ENCODE measurements at regions not wholly inside any gene's neighbourhood (a gene's known extent, or its start where the extent isn't known, plus 50 kb on each side); places are given as distances from the start of the nearest gene placed in this dataset.

DNA sequence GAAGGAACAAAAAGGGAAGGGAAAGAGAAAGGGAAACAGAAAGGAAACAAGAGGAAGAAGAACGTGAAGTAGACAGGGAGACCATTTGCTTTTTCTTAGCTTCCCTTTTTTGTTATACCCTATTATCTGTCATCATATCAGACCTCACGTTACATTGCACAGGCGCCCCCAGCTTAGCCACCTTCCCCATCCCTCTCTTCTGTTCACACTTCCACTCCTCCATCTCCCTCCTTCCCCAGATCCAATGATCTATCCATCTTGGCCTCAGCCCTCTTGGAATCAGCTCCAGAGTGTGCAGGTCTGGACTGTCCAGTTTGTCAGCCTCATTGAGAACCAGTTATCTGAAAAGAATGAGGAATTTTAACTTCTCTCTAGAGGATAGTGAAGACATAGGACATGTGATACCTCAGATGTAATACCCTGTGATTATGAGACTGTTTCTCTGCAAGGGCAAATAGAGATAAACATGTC, 101.1 kb upstream of the ERRFI1 start:
- ATAC-seq, result no peak

DNA sequence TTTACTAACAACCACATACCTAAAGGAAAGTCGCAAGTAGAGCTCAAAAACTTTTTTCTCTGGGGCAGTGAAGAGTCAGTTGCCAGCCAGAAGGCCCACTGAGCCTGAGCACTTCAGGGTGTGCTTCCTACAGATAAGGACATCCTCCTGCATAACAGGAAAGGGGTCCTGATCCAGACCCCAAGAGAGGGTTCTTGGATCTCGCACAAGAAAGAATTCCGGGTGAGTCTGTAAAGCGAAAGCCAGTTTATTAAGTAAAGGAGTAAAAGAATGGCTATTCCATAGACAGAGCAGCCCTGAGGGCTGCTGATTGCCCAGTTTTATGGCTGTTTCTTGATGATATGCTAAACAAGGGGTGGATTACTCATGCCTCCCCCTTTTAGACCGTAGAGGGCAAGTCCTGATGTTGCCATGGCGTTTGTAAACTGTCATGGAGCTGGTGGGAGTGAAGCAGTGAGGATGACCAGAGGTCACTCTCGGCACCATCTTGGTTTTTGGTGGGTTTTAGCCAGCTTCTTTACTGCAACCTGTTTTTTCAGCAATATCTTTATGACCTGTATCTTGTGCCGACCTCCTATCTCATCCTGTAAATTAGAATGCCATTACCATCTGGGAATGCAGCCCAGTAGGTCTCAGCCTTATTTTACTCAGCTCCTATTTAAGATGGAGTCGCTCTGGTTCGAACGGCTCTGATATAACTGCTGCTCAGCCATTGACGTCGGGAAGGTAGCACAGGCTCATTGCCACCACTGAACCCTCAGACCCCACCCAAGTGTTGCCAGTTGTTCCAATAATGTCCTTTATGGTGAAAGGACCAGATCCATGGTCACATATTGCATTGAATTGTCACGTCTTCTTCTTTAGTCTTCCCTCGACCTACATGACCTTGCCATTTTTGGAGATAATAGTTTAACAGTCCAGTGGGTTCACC, 96.6 kb upstream of the ERRFI1 start:
- no peak for DNase-seq (ENCODE audit: low spot score)
- H3K79me2 ChIP-seq (ENCODE audit: insufficient read depth, low read length), result peaks cover 3% of the 10 kb centered on the region
- intact Hi-C loops (cut with micrococcal nuclease; ENCODE audit: unreplicated experiment) (loop anchor here (5.0 kb wide), 1 partner anchor 45 kb away; no protein-coding TSS in a partner anchor), in situ Hi-C loops (cut with HindIII; ENCODE audit: extremely low pct_ligation_motif_present, low pct_unique_long_range_greater_than_20kb) (no loop called here)
- H3K4me2 ChIP-seq (ENCODE audit: low read depth, low read length), result peak overlapping the region; percentile 64; the same call in 1 of the 2 replicates
- no peaks in the 10 kb centered on the region for H3K27me3 ChIP-seq (ENCODE audit: control insufficient read depth in 1 of 2, insufficient read depth in 2 of 2, low read length in 2 of 2)
- peak overlapping the region; percentile 69; the same call in 1 of the 2 replicates for H3K9ac ChIP-seq (ENCODE audit: insufficient read depth, low read depth, low read length)
- peaks cover 15% of the 10 kb centered on the region; the same call in 1 of the 2 replicates for H3K9me3 ChIP-seq (ENCODE audit: low read length)
- no TSS peak for BruUV-seq (replicated peaks)
- peak overlapping the region; percentile 97 for H3K27ac ChIP-seq (ENCODE audit: extremely low read length, insufficient read depth, low read length)
- peaks cover 70% of the 10 kb centered on the region for H3K4me1 ChIP-seq (ENCODE audit: insufficient read depth, low read length)
- H3K4me3 ChIP-seq (replicated peaks in 1 of 3; ENCODE audit: insufficient read depth in 1 of 3, low read depth in 2 of 3, low read length in 3 of 3), result no peak overlapping the region
- no peak overlapping the region for H2AFZ ChIP-seq (ENCODE audit: low read length)
- ChIA-PET CTCF (ENCODE audit: low intra/inter-chr PET ratio, low total read pairs) (no interaction called here), POLR2A (interaction anchor here (0.5 to 4.7 kb wide), 20 partner anchors 10 to 96 kb away, joined by 3 to 64 read pairs (median 14); partner anchors contain the start of gene ERRFI1)
- WGBS (ENCODE audit: low lambda C conversion rate), result 95% methylated on average over 14 of the region's 15 CpGs
- no peaks in the 10 kb centered on the region for H3K36me3 ChIP-seq (replicated peaks in 1 of 2; ENCODE audit: control insufficient read depth in 1 of 2, insufficient read depth in 2 of 2, low read length in 2 of 2)
- no peak for ATAC-seq
- H4K20me1 ChIP-seq (ENCODE audit: insufficient read depth, low read length), result no peaks in the 10 kb centered on the region
- FAIRE-seq, result no peak
- no peak for TF ChIP-seq ZNF292 (CRISPR knock-in tag; IDR thresholded peaks at IDR 0.05; ENCODE audit: borderline replicate concordance, low read depth)
- TF ChIP-seq ZSCAN31 (CRISPR knock-in tag; IDR thresholded peaks at IDR 0.05; ENCODE audit: low read depth), result 0 out of 2 replicates have a peak, but pooled peaks have one; percentile 36
- TF ChIP-seq ZNF383 (CRISPR knock-in tag; IDR thresholded peaks at IDR 0.05; ENCODE audit: borderline replicate concordance), result no peak
- no peak for TF ChIP-seq ZNF350 (CRISPR knock-in tag; IDR thresholded peaks at IDR 0.05; ENCODE audit: borderline replicate concordance, low read depth)
- TF ChIP-seq TEAD2 (CRISPR knock-in tag; IDR thresholded peaks at IDR 0.05), result no peak
- TF ChIP-seq, protein P1, sequence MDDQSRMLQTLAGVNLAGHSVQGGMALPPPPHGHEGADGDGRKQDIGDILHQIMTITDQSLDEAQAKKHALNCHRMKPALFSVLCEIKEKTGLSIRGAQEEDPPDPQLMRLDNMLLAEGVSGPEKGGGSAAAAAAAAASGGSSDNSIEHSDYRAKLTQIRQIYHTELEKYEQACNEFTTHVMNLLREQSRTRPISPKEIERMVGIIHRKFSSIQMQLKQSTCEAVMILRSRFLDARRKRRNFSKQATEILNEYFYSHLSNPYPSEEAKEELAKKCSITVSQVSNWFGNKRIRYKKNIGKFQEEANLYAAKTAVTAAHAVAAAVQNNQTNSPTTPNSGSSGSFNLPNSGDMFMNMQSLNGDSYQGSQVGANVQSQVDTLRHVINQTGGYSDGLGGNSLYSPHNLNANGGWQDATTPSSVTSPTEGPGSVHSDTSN (CRISPR knock-in tag; IDR thresholded peaks at IDR 0.05; ENCODE audit: borderline replicate concordance), result no peak
- no peak for TF ChIP-seq NPAS2 (CRISPR knock-in tag; IDR thresholded peaks at IDR 0.05; ENCODE audit: borderline replicate concordance)
- no peak for TF ChIP-seq BRCA1 (CRISPR knock-in tag; IDR thresholded peaks at IDR 0.05)

More for the DNA sequence above, 101.1 kb upstream of the ERRFI1 start:
- TF ChIP-seq U2AF2 (IDR thresholded peaks at IDR 0.05; ENCODE audit: low read depth, low read length) (no peak), HNRNPK (IDR thresholded peaks at IDR 0.05; ENCODE audit: low read depth, low read length, poor library complexity, severe bottlenecking) (peak; percentile 32)
- no peak overlapping the region for H3K27ac ChIP-seq (ENCODE audit: extremely low read length, insufficient read depth, low read length)
- H3K9ac ChIP-seq (ENCODE audit: insufficient read depth, low read depth, low read length), result no peak overlapping the region
- no peaks in the 10 kb centered on the region for H4K20me1 ChIP-seq (ENCODE audit: insufficient read depth, low read length)
- no peaks in the 10 kb centered on the region for H3K27me3 ChIP-seq (ENCODE audit: control insufficient read depth in 1 of 2, insufficient read depth in 2 of 2, low read length in 2 of 2)
- H3K4me1 ChIP-seq (ENCODE audit: insufficient read depth, low read length), result peaks cover 25% of the 10 kb centered on the region
- H2AFZ ChIP-seq (ENCODE audit: low read length), result no peak overlapping the region
- no peaks in the 10 kb centered on the region for H3K79me2 ChIP-seq (ENCODE audit: insufficient read depth, low read length)
- ChIA-PET CTCF (ENCODE audit: low intra/inter-chr PET ratio, low total read pairs) (no interaction called here), POLR2A (interaction anchor here (0.8 kb wide), 1 partner anchor 100 kb away, joined by 3 read pairs; no protein-coding TSS in a partner anchor)
- FAIRE-seq (no peak), DNase-seq (ENCODE audit: low spot score) (no peak)
- intact Hi-C loops (cut with micrococcal nuclease; ENCODE audit: unreplicated experiment), result no loop called here
- H3K4me2 ChIP-seq (ENCODE audit: low read depth, low read length), result no peak overlapping the region
- no peak overlapping the region for H3K4me3 ChIP-seq (replicated peaks in 1 of 3; ENCODE audit: insufficient read depth in 1 of 3, low read depth in 2 of 3, low read length in 3 of 3)
- in situ Hi-C loops (cut with HindIII; ENCODE audit: extremely low pct_ligation_motif_present, low pct_unique_long_range_greater_than_20kb), result loop anchor here (25.0 kb wide), 1 partner anchor 90 kb away; the partner anchor contains the start of gene ERRFI1
- no TSS peak for BruUV-seq (replicated peaks)
- peaks cover 15% of the 10 kb centered on the region; the same call in 1 of the 2 replicates for H3K9me3 ChIP-seq (ENCODE audit: low read length)
- WGBS (ENCODE audit: low lambda C conversion rate), result 97% methylated on average over 3 of the region's 3 CpGs
- H3K36me3 ChIP-seq (replicated peaks in 1 of 2; ENCODE audit: control insufficient read depth in 1 of 2, insufficient read depth in 2 of 2, low read length in 2 of 2), result no peaks in the 10 kb centered on the region
